AG04449 (cell line): ENCODE measurements at regions not wholly inside any gene's neighbourhood (a gene's known extent, or its start where the extent isn't known, plus 50 kb on each side); places are given as distances from the start of the nearest gene placed in this dataset.

Experiments used
- CTCF ChIA-PET: fragments of 350-600 bp; formaldehyde crosslinking; extraction: SDS; loops from one replicate; lab custom pipeline; 2021; ENCODE audit warnings: antibody characterized with exemption; lab: Yijun Ruan, JAX
- POLR2A ChIA-PET: fragments of 400-600, 350-600 bp; formaldehyde crosslinking; extraction: SDS; loops from one replicate; lab custom pipeline; 2020; ENCODE audit warnings: antibody characterized with exemption, inconsistent platforms; lab: Yijun Ruan, JAX
- DNase-seq: peaks from one replicate; pipeline ENCODE4 v3.0.0-alpha.2; 2010; ENCODE audit warnings: low read depth, low spot score
- H3K4me3 ChIP-seq: 2 replicates; pipeline ENCODE4 v1.5.1; 2011; ENCODE audit warnings: low read depth, mild to moderate bottlenecking, control low read depth, low read length
- CTCF ChIP-seq: IDR thresholded peaks from one replicate; pipeline ENCODE4 v1.5.1; 2011; ENCODE audit warnings: mild to moderate bottlenecking, moderate library complexity, low read length, control low read depth, inconsistent platforms; ENCODE audit not compliant: insufficient read depth; ENCODE audit errors: missing control alignments

GRCh38 chr22:48639896-48640748 lies 1187.6 kb downstream of the BRD1 start:
- DNase-seq = no peak

GRCh38 chr22:48639021-48639795 lies 1188.5 kb downstream of the BRD1 start:
- CTCF ChIA-PET = interaction anchor here (1.2 kb wide), 1 partner anchor 23 kb away, joined by 3 read pairs; no protein-coding TSS in a partner anchor
- TF ChIP-seq CTCF = no peak
- DNase-seq = no peak
- H3K4me3 ChIP-seq = no peak overlapping the region
- POLR2A ChIA-PET = no interaction called here

More at GRCh38 chr22:48639896-48640748, 1187.6 kb downstream of the BRD1 start:
- no peak overlapping the region for H3K4me3 ChIP-seq
- no peak for TF ChIP-seq CTCF
- ChIA-PET POLR2A (no interaction called here), CTCF (interaction anchor here (1.2 kb wide), 1 partner anchor 22 kb away, joined by 3 read pairs; no protein-coding TSS in a partner anchor)

GRCh38 chr22:48637231-48637630 lies 1190.4 kb downstream of the BRD1 start:
- TF ChIP-seq CTCF = no peak
- POLR2A ChIA-PET = no interaction called here
- H3K4me3 ChIP-seq = no peak overlapping the region
- no peak for DNase-seq
- CTCF ChIA-PET = no interaction called here

GRCh38 chr22:48636746-48637145 lies 1190.9 kb downstream of the BRD1 start:
- CTCF ChIA-PET = no interaction called here
- POLR2A ChIA-PET = no interaction called here
- TF ChIP-seq CTCF = no peak
- H3K4me3 ChIP-seq = no peak overlapping the region
- DNase-seq = no peak

- ChIA-PET POLR2A (no interaction called here), CTCF (no interaction called here)
- DNase-seq = no peak
- H3K4me3 ChIP-seq = no peak overlapping the region
- TF ChIP-seq CTCF = no peak
These were observed 1191.9 kb downstream of the BRD1 start for GRCh38 chr22:48635816-48636215.

GRCh38 chr22:48635031-48635430 lies 1192.6 kb downstream of the BRD1 start:
- H3K4me3 ChIP-seq = no peak overlapping the region
- ChIA-PET POLR2A (no interaction called here), CTCF (no interaction called here)
- DNase-seq = no peak
- TF ChIP-seq CTCF = no peak
